ENCODE measurements at regions not wholly inside any gene's neighbourhood (a gene's known extent, or its start where the extent isn't known, plus 50 kb on each side); places are given as distances from the start of the nearest gene placed in this dataset.

DNA sequence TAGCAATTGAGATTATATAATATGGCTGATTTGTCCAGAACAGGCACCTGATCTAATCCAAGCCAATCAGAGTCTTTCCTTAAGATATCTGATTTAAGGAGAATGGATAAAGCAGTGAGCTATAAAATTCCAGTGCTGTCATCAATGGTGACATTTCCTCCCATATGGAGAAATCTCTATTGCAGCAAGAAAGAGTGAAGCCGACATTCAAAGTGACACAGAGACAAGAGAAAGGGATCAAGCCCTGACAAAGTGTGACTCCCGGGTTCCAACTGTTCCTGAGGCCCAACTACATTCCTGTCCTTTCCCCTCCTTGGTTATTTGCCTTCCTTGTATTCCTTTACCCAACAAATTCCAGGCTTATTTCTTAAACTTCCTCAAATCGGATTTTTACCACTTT, 430.0 kb upstream of the SOX5 start:
- TF ChIP-seq POLR2A (conservative IDR thresholded peaks at IDR 0.05), result no peak
- TF ChIP-seq CXXC5 (CRISPR knock-in tag; IDR thresholded peaks at IDR 0.05), result no peak
- TF ChIP-seq POLR2AphosphoS2 (IDR thresholded peaks at IDR 0.05; ENCODE audit: low read length), result no peak
- TF ChIP-seq SNAPC5 (CRISPR knock-in tag; IDR thresholded peaks at IDR 0.05), result no peak
- TF ChIP-seq ELF4 (CRISPR knock-in tag; IDR thresholded peaks at IDR 0.05), result no peak
- no peak for TF ChIP-seq TEAD4 (IDR thresholded peaks at IDR 0.05; ENCODE audit: low read length)
- no peak for TF ChIP-seq TEAD4 (CRISPR knock-in tag; IDR thresholded peaks at IDR 0.05; ENCODE audit: borderline replicate concordance)
- TF ChIP-seq, protein P1, sequence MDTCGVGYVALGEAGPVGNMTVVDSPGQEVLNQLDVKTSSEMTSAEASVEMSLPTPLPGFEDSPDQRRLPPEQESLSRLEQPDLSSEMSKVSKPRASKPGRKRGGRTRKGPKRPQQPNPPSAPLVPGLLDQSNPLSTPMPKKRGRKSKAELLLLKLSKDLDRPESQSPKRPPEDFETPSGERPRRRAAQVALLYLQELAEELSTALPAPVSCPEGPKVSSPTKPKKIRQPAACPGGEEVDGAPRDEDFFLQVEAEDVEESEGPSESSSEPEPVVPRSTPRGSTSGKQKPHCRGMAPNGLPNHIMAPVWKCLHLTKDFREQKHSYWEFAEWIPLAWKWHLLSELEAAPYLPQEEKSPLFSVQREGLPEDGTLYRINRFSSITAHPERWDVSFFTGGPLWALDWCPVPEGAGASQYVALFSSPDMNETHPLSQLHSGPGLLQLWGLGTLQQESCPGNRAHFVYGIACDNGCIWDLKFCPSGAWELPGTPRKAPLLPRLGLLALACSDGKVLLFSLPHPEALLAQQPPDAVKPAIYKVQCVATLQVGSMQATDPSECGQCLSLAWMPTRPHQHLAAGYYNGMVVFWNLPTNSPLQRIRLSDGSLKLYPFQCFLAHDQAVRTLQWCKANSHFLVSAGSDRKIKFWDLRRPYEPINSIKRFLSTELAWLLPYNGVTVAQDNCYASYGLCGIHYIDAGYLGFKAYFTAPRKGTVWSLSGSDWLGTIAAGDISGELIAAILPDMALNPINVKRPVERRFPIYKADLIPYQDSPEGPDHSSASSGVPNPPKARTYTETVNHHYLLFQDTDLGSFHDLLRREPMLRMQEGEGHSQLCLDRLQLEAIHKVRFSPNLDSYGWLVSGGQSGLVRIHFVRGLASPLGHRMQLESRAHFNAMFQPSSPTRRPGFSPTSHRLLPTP (IDR thresholded peaks at IDR 0.05; ENCODE audit: borderline replicate concordance, extremely low read depth, insufficient read length), result no peak
- TF ChIP-seq HNRNPL (IDR thresholded peaks at IDR 0.05; ENCODE audit: low read depth, low read length), result no peak
- TF ChIP-seq JUN (IDR thresholded peaks at IDR 0.05; ENCODE audit: borderline replicate concordance, low read depth, low read length), result no peak
- TF ChIP-seq JUN (CRISPR knock-in tag; IDR thresholded peaks at IDR 0.05; ENCODE audit: borderline replicate concordance), result no peak
- no peak for TF ChIP-seq CTCF (IDR thresholded peaks at IDR 0.05 in 2 of 3, conservative IDR thresholded peaks at IDR 0.05 in 1 of 3; ENCODE audit: insufficient read depth in 2 of 3, low read depth in 1 of 3, low read length in 3 of 3)
- no peak for TF ChIP-seq MAZ (CRISPR knock-in tag; conservative IDR thresholded peaks at IDR 0.05 in 1 of 2, IDR thresholded peaks at IDR 0.05 in 1 of 2)
- TF ChIP-seq, protein P2, sequence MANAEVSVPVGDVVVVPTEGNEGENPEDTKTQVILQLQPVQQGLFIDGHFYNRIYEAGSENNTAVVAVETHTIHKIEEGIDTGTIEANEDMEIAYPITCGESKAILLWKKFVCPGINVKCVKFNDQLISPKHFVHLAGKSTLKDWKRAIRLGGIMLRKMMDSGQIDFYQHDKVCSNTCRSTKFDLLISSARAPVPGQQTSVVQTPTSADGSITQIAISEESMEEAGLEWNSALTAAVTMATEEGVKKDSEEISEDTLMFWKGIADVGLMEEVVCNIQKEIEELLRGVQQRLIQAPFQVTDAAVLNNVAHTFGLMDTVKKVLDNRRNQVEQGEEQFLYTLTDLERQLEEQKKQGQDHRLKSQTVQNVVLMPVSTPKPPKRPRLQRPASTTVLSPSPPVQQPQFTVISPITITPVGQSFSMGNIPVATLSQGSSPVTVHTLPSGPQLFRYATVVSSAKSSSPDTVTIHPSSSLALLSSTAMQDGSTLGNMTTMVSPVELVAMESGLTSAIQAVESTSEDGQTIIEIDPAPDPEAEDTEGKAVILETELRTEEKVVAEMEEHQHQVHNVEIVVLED (CRISPR knock-in tag; IDR thresholded peaks at IDR 0.05), result no peak
- TF ChIP-seq XRCC5 (IDR thresholded peaks at IDR 0.05; ENCODE audit: low read depth, low read length), result no peak
- no peak for TF ChIP-seq GABPB2 (CRISPR knock-in tag; conservative IDR thresholded peaks at IDR 0.05)
